Endothelial cell of umbilical vein (primary cell): ENCODE measurements at regions not wholly inside any gene's neighbourhood (a gene's known extent, or its start where the extent isn't known, plus 50 kb on each side); places are given as distances from the start of the nearest gene placed in this dataset.

Source experiments
- BruUV-seq: library from RNA; stranded (reverse); fragments of 400-500 nt; replicated peaks from 2 replicates; lab custom pipeline; 2021; lab: Mats Ljungman, UMichigan
- CTCF ChIA-PET: fragments of 300-600, 350-600 bp; sonication (Branson Sonifier 250); formaldehyde crosslinking; loops from one replicate; lab custom pipeline; 2021; ENCODE audit warnings: antibody characterized with exemption, inconsistent platforms; lab: Charles Lee
- POLR2A ChIA-PET: fragments of 300-600, 350-600 bp; sonication (Branson Sonifier 250); formaldehyde crosslinking; loops from one replicate; lab custom pipeline; 2021; ENCODE audit warnings: antibody characterized with exemption, inconsistent platforms; lab: Charles Lee
- DNase-seq: peaks from one replicate; pipeline ENCODE4 v3.0.0-alpha.2; 2011; ENCODE audit warnings: low read depth, low spot score
- FAIRE-seq: peaks from 2 replicates; lab custom pipeline; 2011; peaks lifted over from hg19 to GRCh38; lab: Jason Lieb, UNC
- H2AFZ ChIP-seq: 2 replicates; pipeline ENCODE4 v1.6.0; 2012; ENCODE audit warnings: low read depth, low read length, control low read depth, inconsistent platforms
- H3K27ac ChIP-seq: 2 replicates; pipeline ENCODE4 v1.5.1; 2011; ENCODE audit warnings: low read depth, mild to moderate bottlenecking, control low read depth, low read length, moderate library complexity; ENCODE audit not compliant: insufficient read depth
- H3K27me3 ChIP-seq, 2 experiments: 2 replicates each; pipeline versions ENCODE4 v1.6.0 to v1.6.1; 2011; ENCODE audit warnings: low read length in 2 of 2, mixed read lengths in 1 of 2; ENCODE audit not compliant: control insufficient read depth in 2 of 2, insufficient read depth in 2 of 2
- H3K36me3 ChIP-seq, 2 experiments: 2 replicates in 1 of 2; 3 replicates in 1 of 2; pipeline ENCODE4 v1.5.1; 2011; ENCODE audit warnings: low read length in 2 of 2, mild to moderate bottlenecking in 1 of 2, moderate library complexity in 1 of 2; ENCODE audit not compliant: control insufficient read depth in 2 of 2, insufficient read depth in 2 of 2; ENCODE audit errors: extremely low read depth in 1 of 2
- H3K4me1 ChIP-seq: 3 replicates; pipeline ENCODE4 v1.5.1; 2011; ENCODE audit warnings: mild to moderate bottlenecking, low read length; ENCODE audit not compliant: control insufficient read depth, insufficient read depth; ENCODE audit errors: extremely low read depth
- H3K4me2 ChIP-seq: 2 replicates; pipeline ENCODE4 v1.6.1; 2011; ENCODE audit warnings: low read length, control low read depth, mixed read lengths; ENCODE audit not compliant: insufficient read depth
- H3K4me3 ChIP-seq, 3 experiments: fragments of 200-600 bp in 1 of 3; sonication (generic), shearing (Covaris generic) in 1 of 3; replicated peaks in 1 of 3; 2 replicates each; pipeline ENCODE4 v1.5.1; 2011 to 2016; ENCODE audit warnings: control low read depth in 3 of 3, low read length in 3 of 3, mild to moderate bottlenecking in 2 of 3, inconsistent platforms in 1 of 3, low read depth in 1 of 3, moderate library complexity in 1 of 3; ENCODE audit not compliant: insufficient read depth in 1 of 3
- H3K79me2 ChIP-seq: 2 replicates; pipeline ENCODE4 v1.6.0; 2012; ENCODE audit warnings: low read length, inconsistent platforms; ENCODE audit not compliant: control insufficient read depth, insufficient read depth
- H3K9ac ChIP-seq: replicated peaks from 2 replicates; pipeline ENCODE3; 2011; ENCODE audit warnings: low read length, control low read depth; ENCODE audit not compliant: insufficient read depth; ENCODE audit errors: extremely low read depth
- H3K9me1 ChIP-seq: replicated peaks from 3 replicates; pipeline ENCODE4 v1.6.0; 2011; ENCODE audit warnings: mild to moderate bottlenecking, low read length; ENCODE audit not compliant: control insufficient read depth, insufficient read depth; ENCODE audit errors: extremely low read depth
- H3K9me3 ChIP-seq: replicated peaks from 2 replicates; pipeline ENCODE4 v1.5.1; 2012; ENCODE audit warnings: low read length, inconsistent platforms; ENCODE audit not compliant: control insufficient read depth, insufficient read depth
- H4K20me1 ChIP-seq: replicated peaks from 2 replicates; pipeline ENCODE3; 2011; ENCODE audit warnings: mild to moderate bottlenecking, low read length; ENCODE audit not compliant: control insufficient read depth, insufficient read depth; ENCODE audit errors: extremely low read depth
- EZH2 ChIP-seq: IDR thresholded peaks from 2 replicates; pipeline ENCODE4 v1.6.1; 2012; ENCODE audit warnings: borderline replicate concordance, low read depth, mild to moderate bottlenecking, moderate library complexity, low read length, inconsistent platforms; ENCODE audit not compliant: severe bottlenecking
- FOS ChIP-seq: IDR thresholded peaks from 2 replicates; pipeline ENCODE4 v1.6.1; 2011; ENCODE audit warnings: mild to moderate bottlenecking, low read length, moderate library complexity, borderline replicate concordance; ENCODE audit not compliant: insufficient read depth
- GATA2 ChIP-seq: IDR thresholded peaks from 2 replicates; pipeline ENCODE4 v1.7.0; 2011; ENCODE audit warnings: low read depth, mild to moderate bottlenecking, moderate library complexity, mixed read lengths, low read length; ENCODE audit not compliant: insufficient read length, insufficient read depth
- JUN ChIP-seq: IDR thresholded peaks from 2 replicates; pipeline ENCODE4 v1.6.1; 2011; ENCODE audit warnings: borderline replicate concordance, low read depth; ENCODE audit not compliant: insufficient read length, insufficient read depth
- MYC ChIP-seq: IDR thresholded peaks from one replicate; pipeline ENCODE4 v1.6.1; 2011; ENCODE audit warnings: mild to moderate bottlenecking, low read depth, low read length
- POLR2A ChIP-seq: IDR thresholded peaks from 2 replicates; pipeline ENCODE4 v1.6.1; 2012; ENCODE audit warnings: low read depth, mild to moderate bottlenecking, control low read depth, low read length
- POLR2AphosphoS5 ChIP-seq: IDR thresholded peaks from 2 replicates; pipeline ENCODE4 v1.6.1; 2012; ENCODE audit warnings: low read depth, mild to moderate bottlenecking, control low read depth, low read length, moderate library complexity; ENCODE audit not compliant: insufficient read depth
- dilution Hi-C: fragments of 300-500 bp; cut with MboI; formaldehyde crosslinking; loops from one replicate; pipeline ENCODE4 v1.15.0; 2019; ENCODE audit warnings: low sequenced_read_pairs; ENCODE audit not compliant: extremely low pct_ligation_motif_present
- intact Hi-C: fragments of 100-400 bp; cut with micrococcal nuclease; formaldehyde crosslinking; loops from one replicate; pipeline ENCODE4 v1.10.0; 2022
- TF ChIP-seq, protein P1 (sequence below): IDR thresholded peaks from 2 replicates; pipeline ENCODE4 v1.6.1; 2011; ENCODE audit not compliant: insufficient read depth, insufficient read length
- TF ChIP-seq, protein P2 (sequence below), 2 donors: IDR thresholded peaks; 1 replicate in 1 of 2; 2 replicates in 1 of 2; pipeline ENCODE4 v1.5.1; 2011; ENCODE audit warnings: low read length in 2 of 2, mild to moderate bottlenecking in 2 of 2, moderate library complexity in 2 of 2, control low read depth in 1 of 2, inconsistent platforms in 1 of 2, low read depth in 1 of 2; ENCODE audit not compliant: insufficient read depth in 1 of 2; ENCODE audit errors: extremely low read depth in 1 of 2

DNA sequence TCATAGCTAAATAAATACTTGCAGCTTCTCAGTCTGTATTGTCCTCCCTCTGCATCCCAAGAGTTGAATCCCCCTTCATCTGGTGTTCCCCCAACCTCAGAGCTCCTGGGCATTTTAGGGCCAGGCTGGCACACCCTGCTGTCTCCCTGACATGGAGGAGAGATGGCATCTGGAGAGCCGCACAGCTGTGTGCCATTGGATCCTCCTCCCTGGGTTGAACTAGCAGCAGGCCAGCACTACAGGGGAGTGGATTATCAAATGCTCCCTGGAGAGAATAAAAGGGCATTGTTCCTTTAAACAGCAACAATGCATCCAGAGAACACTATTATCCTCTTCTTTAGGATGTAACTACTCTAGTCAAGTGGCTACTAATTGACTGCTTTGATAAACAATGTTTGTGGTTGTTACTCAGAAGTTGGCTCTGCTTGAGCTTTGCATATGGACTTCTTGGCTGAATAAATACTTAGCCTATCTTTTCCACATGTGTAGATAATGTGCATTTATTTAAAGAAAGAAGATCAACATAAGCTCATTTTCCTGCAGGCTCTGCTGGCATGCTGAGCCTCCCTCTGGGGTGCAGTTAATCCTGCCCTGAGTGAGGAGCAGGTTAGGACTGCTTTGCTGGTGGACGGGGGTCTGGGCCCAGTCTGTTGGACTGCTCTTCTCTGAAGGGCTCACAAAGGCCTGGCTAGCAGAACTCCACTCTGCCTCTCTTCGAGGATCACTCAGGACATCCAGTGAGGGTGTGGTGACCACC, 897.2 kb downstream of the TBC1D22A start:
- intact Hi-C loops (no loop called here), dilution Hi-C loops (no loop called here)
- FAIRE-seq = no peak
- H4K20me1 ChIP-seq = no peaks in the 10 kb centered on the region
- CTCF ChIA-PET = no interaction called here
- peaks cover 9% of the 10 kb centered on the region for H3K9me3 ChIP-seq
- H3K27ac ChIP-seq = no peak overlapping the region
- no peaks in the 10 kb centered on the region for H3K27me3 ChIP-seq
- H2AFZ ChIP-seq = no peak overlapping the region
- DNase-seq = no peak
- H3K36me3 ChIP-seq = no peaks in the 10 kb centered on the region
- H3K79me2 ChIP-seq = no peaks in the 10 kb centered on the region
- POLR2A ChIA-PET = no interaction called here
- H3K4me3 ChIP-seq = no peak overlapping the region
- no peaks in the 10 kb centered on the region for H3K9me1 ChIP-seq
- H3K9ac ChIP-seq = no peak overlapping the region
- no TSS peak for BruUV-seq
- H3K4me1 ChIP-seq = no peaks in the 10 kb centered on the region
- H3K4me2 ChIP-seq = no peak overlapping the region
- TF ChIP-seq GATA2 = no peak
- no peak for TF ChIP-seq POLR2A
- no peak for TF ChIP-seq FOS
- TF ChIP-seq JUN = no peak
- TF ChIP-seq, protein P1, sequence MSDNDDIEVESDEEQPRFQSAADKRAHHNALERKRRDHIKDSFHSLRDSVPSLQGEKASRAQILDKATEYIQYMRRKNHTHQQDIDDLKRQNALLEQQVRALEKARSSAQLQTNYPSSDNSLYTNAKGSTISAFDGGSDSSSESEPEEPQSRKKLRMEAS = no peak

DNA sequence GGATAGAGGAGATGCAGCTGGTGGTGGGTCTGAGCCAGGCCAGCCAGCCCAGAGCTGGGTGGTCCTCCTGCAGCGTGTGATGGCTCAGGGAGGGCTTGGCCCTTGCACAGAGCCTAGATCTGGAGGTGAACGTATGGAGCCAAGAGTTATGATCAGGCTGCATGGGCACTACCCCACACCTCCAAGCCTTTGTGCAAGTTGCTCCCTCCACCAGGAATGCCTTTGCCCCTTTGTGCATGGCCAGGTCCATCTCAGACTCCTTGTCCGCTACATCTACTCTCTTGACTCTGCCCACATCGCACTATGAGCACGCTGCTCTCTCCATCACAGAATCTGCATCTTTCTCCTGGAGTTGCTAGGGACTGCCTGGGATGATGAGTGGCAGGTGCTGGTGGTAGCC, 895.7 kb downstream of the TBC1D22A start:
- no peak for FAIRE-seq
- Histone ChIP-seq H3K36me3 (no peaks in the 10 kb centered on the region), H3K4me3 (no peak overlapping the region), H3K9ac (no peak overlapping the region), H3K4me2 (no peak overlapping the region), H3K9me1 (no peaks in the 10 kb centered on the region), H3K79me2 (no peaks in the 10 kb centered on the region), H2AFZ (no peak overlapping the region), H4K20me1 (no peaks in the 10 kb centered on the region), H3K27me3 (no peaks in the 10 kb centered on the region), H3K27ac (no peak overlapping the region), H3K9me3 (peaks cover 9% of the 10 kb centered on the region), H3K4me1 (no peaks in the 10 kb centered on the region)
- CTCF ChIA-PET = no interaction called here
- no peak for TF ChIP-seq EZH2
- no peak for TF ChIP-seq MYC
- no peak for TF ChIP-seq POLR2AphosphoS5
- TF ChIP-seq, protein P2, sequence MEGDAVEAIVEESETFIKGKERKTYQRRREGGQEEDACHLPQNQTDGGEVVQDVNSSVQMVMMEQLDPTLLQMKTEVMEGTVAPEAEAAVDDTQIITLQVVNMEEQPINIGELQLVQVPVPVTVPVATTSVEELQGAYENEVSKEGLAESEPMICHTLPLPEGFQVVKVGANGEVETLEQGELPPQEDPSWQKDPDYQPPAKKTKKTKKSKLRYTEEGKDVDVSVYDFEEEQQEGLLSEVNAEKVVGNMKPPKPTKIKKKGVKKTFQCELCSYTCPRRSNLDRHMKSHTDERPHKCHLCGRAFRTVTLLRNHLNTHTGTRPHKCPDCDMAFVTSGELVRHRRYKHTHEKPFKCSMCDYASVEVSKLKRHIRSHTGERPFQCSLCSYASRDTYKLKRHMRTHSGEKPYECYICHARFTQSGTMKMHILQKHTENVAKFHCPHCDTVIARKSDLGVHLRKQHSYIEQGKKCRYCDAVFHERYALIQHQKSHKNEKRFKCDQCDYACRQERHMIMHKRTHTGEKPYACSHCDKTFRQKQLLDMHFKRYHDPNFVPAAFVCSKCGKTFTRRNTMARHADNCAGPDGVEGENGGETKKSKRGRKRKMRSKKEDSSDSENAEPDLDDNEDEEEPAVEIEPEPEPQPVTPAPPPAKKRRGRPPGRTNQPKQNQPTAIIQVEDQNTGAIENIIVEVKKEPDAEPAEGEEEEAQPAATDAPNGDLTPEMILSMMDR (IDR thresholded peaks at IDR 0.05; ENCODE audit: extremely low read depth in 1 of 2, insufficient read depth in 1 of 2, low read depth in 1 of 2, low read length in 2 of 2) = no peak
- TF ChIP-seq GATA2 = no peak
- no peak for TF ChIP-seq POLR2A
- TF ChIP-seq, protein P1 = no peak
- TF ChIP-seq FOS = no peak
- TF ChIP-seq JUN = no peak
- intact Hi-C loops = no loop called here
- no peak for DNase-seq
- POLR2A ChIA-PET = no interaction called here
- no TSS peak for BruUV-seq
- dilution Hi-C loops = no loop called here
